ENCODE measurements at regions not wholly inside any gene's neighbourhood (a gene's known extent, or its start where the extent isn't known, plus 50 kb on each side); places are given as distances from the start of the nearest gene placed in this dataset.
"Not testable (repeated sequence)": the region's sequence is repeated elsewhere in the genome, so short reads cannot be mapped to it uniquely, and the experiment has no call there.

- H3K4me1 ChIP-seq (ENCODE audit: insufficient read depth, low read length, poor library complexity, severe bottlenecking): no peaks in the 10 kb centered on the region
- no peak overlapping the region for H3K4me2 ChIP-seq (ENCODE audit: low read length)
- H3K36me3 ChIP-seq (ENCODE audit: insufficient read depth, low read length): no peaks in the 10 kb centered on the region
- no peaks in the 10 kb centered on the region for H3K9me3 ChIP-seq (ENCODE audit: low read length)
- no peak for DNase-seq (ENCODE audit: low spot score)
- intact Hi-C loops (cut with micrococcal nuclease; ENCODE audit: unreplicated experiment): no loop called here
- H4K20me1 ChIP-seq (ENCODE audit: insufficient read depth, low read length): no peaks in the 10 kb centered on the region
- CTCF ChIA-PET (ENCODE audit: unreplicated experiment): no interaction called here
- H3K9me2 ChIP-seq (ENCODE audit: insufficient read depth, low read length): no peaks in the 10 kb centered on the region
- H3K79me2 ChIP-seq (ENCODE audit: insufficient read depth, low read depth, low read length): no peaks in the 10 kb centered on the region
- H2AFZ ChIP-seq (ENCODE audit: low read length): no peak overlapping the region
- no peak overlapping the region for H3K27ac ChIP-seq (ENCODE audit: low read depth, low read length, poor library complexity, severe bottlenecking)
- no peak for TF ChIP-seq CTCF (conservative IDR thresholded peaks at IDR 0.05; ENCODE audit: low read length)
- TF ChIP-seq EZH2phosphoT487 (IDR thresholded peaks at IDR 0.05; ENCODE audit: borderline replicate concordance, low read depth, low read length): no peak
- BruUV-seq (replicated peaks): no TSS peak
- POLR2A ChIA-PET: no interaction called here
- H3K4me3 ChIP-seq (ENCODE audit: low read depth, low read length, poor library complexity, severe bottlenecking): no peak overlapping the region
These were observed 97.5 kb upstream of the PABPC3 start for GRCh38 chr13:24998433-24998832.

- no TSS peak for BruUV-seq (replicated peaks)
- Histone ChIP-seq H4K20me1 (ENCODE audit: insufficient read depth, low read length) (no peaks in the 10 kb centered on the region), H3K9me2 (ENCODE audit: insufficient read depth, low read length) (no peaks in the 10 kb centered on the region), H3K79me2 (ENCODE audit: insufficient read depth, low read depth, low read length) (no peaks in the 10 kb centered on the region), H3K4me1 (ENCODE audit: insufficient read depth, low read length, poor library complexity, severe bottlenecking) (no peaks in the 10 kb centered on the region), H3K9me3 (ENCODE audit: low read length) (no peaks in the 10 kb centered on the region), H3K4me3 (ENCODE audit: low read depth, low read length, poor library complexity, severe bottlenecking) (no peak overlapping the region), H3K36me3 (ENCODE audit: insufficient read depth, low read length) (no peaks in the 10 kb centered on the region), H3K4me2 (ENCODE audit: low read length) (no peak overlapping the region), H3K27ac (ENCODE audit: low read depth, low read length, poor library complexity, severe bottlenecking) (no peak overlapping the region), H2AFZ (ENCODE audit: low read length) (no peak overlapping the region)
- CTCF ChIA-PET (ENCODE audit: unreplicated experiment): interaction anchor here (0.6 kb wide), 3 partner anchors 23 to 1956 kb away, joined by 3 to 4 read pairs (median 3); no protein-coding TSS in a partner anchor
- POLR2A ChIA-PET: no interaction called here
- TF ChIP-seq EZH2phosphoT487 (IDR thresholded peaks at IDR 0.05; ENCODE audit: borderline replicate concordance, low read depth, low read length) (no peak), CTCF (conservative IDR thresholded peaks at IDR 0.05; ENCODE audit: low read length) (no peak)
- DNase-seq (ENCODE audit: low spot score): no peak
- intact Hi-C loops (cut with micrococcal nuclease; ENCODE audit: unreplicated experiment): no loop called here
These were observed 94.3 kb upstream of the PABPC3 start for GRCh38 chr13:25001476-25002206.

GRCh38 chr13:25002311-25002710, 93.6 kb upstream of the PABPC3 start:
- H3K4me3 ChIP-seq (ENCODE audit: low read depth, low read length, poor library complexity, severe bottlenecking); intact Hi-C loops (cut with micrococcal nuclease; ENCODE audit: unreplicated experiment); POLR2A ChIA-PET; CTCF ChIA-PET (ENCODE audit: unreplicated experiment); BruUV-seq (replicated peaks); H3K9me3 ChIP-seq (ENCODE audit: low read length); H3K4me2 ChIP-seq (ENCODE audit: low read length); H3K36me3 ChIP-seq (ENCODE audit: insufficient read depth, low read length); H2AFZ ChIP-seq (ENCODE audit: low read length); H3K27ac ChIP-seq (ENCODE audit: low read depth, low read length, poor library complexity, severe bottlenecking); H4K20me1 ChIP-seq (ENCODE audit: insufficient read depth, low read length); H3K9me2 ChIP-seq (ENCODE audit: insufficient read depth, low read length); H3K4me1 ChIP-seq (ENCODE audit: insufficient read depth, low read length, poor library complexity, severe bottlenecking); H3K79me2 ChIP-seq (ENCODE audit: insufficient read depth, low read depth, low read length); DNase-seq (ENCODE audit: low spot score): not testable (repeated sequence)

GRCh38 chr13:25004489-25004888, 91.4 kb upstream of the PABPC3 start:
- POLR2A ChIA-PET; H3K4me2 ChIP-seq (ENCODE audit: low read length); H4K20me1 ChIP-seq (ENCODE audit: insufficient read depth, low read length); H3K36me3 ChIP-seq (ENCODE audit: insufficient read depth, low read length); intact Hi-C loops (cut with micrococcal nuclease; ENCODE audit: unreplicated experiment); H3K4me1 ChIP-seq (ENCODE audit: insufficient read depth, low read length, poor library complexity, severe bottlenecking); H3K9me3 ChIP-seq (ENCODE audit: low read length); H3K27ac ChIP-seq (ENCODE audit: low read depth, low read length, poor library complexity, severe bottlenecking); H3K9me2 ChIP-seq (ENCODE audit: insufficient read depth, low read length); DNase-seq (ENCODE audit: low spot score); H2AFZ ChIP-seq (ENCODE audit: low read length); H3K4me3 ChIP-seq (ENCODE audit: low read depth, low read length, poor library complexity, severe bottlenecking); CTCF ChIA-PET (ENCODE audit: unreplicated experiment); BruUV-seq (replicated peaks); H3K79me2 ChIP-seq (ENCODE audit: insufficient read depth, low read depth, low read length): not testable (repeated sequence)
